GM19035 (cell line): ENCODE measurements at regions not wholly inside any gene's neighbourhood (a gene's known extent, or its start where the extent isn't known, plus 50 kb on each side); places are given as distances from the start of the nearest gene placed in this dataset.

ENCODE experiments used
- ATAC-seq: cut with Tn5 transposase; IDR thresholded peaks from one replicate; pipeline ENCODE4 v1.9.1; 2021; ENCODE audit not compliant: unreplicated experiment

DNA sequence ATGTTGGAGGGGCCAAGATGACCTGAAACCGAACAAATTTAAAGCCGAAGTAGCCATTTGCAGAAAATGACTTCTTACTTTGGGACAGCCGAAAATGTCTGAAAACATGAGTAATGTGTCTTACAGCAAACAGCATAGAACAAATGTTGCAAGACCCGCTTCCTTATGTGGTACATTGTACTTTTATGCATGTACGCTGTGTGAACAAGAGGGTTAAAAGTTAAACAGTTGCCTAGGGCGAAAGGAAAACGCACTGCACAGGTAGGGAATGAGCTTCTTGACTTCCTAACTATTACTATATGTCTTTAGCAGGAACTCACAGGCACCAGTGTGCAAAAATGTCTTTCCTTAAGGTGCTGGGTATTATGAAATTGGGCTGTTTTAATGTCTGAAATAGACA, 303.5 kb upstream of the MGMT start:
- ATAC-seq, result no peak

DNA sequence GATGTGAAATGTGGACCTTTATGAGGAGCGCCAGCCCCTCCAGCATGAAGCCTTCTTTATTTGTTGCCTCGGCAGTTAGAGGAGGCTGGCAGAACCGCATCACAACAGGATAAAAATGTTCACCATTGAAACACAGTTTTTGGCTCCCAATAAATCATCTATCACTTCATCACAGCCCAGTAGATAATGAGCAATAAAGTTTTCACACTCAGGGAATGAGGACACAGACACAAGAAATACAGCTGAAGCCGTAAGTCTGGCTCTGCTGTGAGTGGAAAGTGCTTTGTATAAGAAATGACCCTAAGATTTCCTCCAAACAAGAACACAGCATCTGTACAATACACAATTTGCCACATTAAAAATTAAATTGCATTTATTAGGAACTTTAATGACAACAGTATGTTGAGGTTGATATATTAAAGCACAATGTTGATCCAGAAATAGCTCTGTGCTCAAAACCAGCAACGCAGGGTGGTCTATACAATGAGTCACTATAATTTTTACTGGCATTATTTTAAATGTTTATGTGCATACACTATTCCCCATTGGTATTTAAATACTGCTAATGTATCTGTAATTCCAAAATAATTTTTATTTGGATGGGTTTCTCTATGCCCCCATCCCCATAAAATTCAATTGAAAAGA, 301.8 kb upstream of the MGMT start:
- ATAC-seq, result no peak

DNA sequence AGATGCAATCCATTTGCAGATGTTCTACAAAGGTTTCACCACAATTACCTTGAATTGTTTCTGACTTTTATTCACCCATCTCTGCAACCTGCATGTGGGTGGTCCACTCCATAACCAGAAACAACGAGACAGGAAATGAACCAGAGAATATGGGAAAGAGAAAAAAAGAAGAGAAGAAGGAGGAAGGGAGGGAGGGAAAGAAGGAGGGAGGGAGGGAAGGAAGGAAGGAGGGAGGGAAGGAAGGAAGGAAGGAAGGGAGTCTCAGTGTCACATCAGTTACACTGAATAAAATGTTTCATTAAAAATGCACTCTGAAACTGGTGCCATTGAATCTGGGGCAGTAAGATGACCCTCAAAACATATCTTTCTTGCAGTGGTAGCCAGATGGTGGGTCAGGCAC, 301.3 kb upstream of the MGMT start:
- ATAC-seq, result no peak

DNA sequence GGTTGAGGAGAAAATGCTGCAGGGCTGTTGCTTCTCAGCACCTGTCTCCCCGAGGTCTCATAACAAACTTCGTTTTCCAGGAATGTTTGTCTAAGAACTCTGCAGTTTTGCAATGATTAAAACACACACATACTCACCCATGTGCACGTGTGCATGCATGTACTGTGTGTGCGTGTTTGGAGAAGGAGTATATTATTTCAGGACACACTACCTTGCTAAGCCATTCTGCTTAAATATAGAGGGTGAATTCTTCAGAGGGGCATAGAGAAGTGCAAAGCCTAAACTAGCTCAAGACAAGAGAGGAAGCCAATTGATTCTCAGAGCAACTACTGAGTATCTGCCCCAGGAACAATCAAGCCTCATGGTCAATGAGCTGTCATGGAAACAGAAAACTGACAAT, 298.4 kb upstream of the MGMT start:
- ATAC-seq, result no peak

DNA sequence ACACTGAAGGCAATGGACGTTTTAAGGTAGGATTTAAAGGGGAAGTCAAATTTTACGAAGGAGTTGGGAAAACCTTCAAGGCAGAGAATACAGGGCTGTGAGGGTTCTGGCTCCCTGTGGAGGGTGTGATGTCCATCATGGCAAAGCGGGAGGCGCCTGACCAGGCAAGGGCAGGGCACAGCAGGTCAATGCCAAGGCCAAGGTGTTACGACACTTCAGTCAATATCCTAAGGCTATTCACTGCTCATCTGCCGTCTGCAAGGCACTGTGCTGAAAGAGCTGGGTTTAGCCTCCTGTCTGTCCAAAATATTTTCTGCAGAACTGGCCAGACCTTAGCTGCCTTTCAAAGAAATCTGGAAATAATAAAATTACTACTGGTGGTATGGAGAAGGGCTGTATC, 297.9 kb upstream of the MGMT start:
- no peak for ATAC-seq

DNA sequence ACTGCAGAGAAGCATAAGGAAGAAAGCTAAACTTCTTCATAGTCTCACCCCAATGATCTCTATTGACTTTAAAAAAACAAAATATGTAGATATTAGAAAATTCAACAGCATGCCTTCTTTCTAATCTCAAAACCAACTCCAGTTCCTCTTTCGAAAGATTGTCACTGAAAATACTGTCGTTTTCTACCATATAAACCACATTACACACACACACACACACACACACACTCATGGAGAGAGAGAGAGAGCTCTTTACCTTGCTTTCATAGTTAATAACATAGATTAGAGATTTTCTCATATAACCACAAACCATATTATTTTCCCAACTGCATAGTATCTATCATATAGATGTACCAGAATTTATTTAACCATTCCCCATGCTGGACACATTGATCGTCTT, 296.2 kb upstream of the MGMT start:
- ATAC-seq, result no peak

DNA sequence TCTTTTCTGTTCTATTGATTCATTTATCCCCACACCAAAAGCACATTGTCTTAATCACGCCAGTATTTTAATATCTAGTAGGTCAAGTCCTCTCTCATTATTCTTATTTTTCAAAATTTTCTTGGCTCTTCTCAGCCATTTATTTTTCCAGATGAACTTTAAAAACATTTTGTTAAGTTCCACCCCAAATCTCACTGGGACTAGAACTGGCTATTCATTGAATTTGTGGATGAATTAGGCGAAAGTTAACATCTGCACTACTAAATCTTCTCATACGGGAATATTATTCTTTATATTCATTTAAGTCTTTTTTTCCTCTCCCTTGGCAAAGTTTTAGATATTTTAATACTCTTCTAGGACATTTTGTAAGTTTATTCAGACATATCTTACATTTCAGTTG, 295.2 kb upstream of the MGMT start:
- ATAC-seq, result no peak

DNA sequence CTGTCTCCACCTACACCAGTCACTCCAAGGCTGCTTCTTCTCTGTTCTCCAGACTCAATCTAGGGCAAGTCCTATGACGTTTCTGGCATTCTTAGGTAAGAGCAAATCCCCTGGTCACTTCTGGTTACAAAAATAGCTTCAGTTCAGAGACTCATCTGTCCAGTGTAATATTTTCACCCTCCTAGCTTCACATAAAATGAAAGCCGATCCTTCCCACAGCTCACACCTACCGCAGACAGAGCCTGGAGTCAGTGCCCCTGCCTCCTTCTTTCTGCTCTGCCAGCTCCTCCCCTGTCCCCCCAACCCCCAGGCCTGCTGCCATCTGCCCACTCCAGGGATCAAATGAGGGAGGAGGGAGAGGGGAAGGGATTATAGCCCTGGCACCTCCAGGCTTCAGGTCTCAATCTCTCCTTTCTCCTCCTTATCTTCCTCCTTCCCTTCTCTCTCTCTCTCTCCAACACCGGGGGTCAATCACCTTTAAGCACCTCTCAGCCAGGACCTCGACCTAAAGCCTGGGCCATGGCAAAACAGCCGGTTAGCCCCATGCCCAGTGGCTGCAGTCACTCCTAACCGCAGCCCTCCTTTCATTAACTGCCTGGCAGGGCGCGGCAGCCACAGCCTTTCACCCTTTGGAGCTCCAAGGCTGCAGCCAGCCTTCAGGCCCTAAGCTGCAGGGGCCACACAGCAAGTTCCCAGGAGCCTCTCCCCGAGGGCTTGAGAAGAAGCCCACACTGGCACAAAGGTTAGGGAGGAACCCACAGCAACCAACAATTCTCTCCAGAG, 292.6 kb upstream of the MGMT start:
- no peak for ATAC-seq

DNA sequence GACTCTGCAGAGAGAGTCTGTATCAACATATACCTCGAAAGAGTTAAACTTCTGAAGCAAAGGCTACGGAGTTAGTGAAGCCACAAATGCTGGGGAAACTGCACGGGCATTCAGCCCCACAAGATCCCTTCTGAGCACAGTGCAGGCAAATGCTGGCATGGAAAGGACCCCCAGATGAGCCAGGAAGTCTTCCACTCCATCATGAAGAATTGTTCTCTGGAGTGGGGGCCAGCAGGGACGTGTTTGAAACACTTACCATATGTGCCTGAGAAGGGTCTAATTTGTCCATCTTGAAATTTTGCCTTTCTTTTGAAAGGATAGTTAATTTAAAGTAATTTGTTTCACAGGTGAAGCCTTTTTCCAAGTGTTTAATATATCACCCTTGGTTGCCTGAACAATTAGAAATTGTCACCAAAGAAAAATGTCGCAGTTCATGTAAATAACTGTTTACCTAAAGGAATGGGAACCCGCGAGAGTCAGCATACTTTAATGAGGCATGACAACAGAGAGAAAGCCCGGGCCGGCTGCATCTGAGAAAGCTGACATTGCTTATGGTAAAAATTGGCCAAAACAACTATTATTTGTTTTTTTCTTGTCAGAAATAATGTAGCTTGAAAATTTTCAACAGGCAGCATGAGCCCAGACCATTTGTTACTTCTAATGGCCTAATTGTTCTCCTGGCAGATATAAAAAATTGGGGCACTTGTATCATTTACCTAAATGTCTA, 287.6 kb upstream of the MGMT start:
- no peak for ATAC-seq

DNA sequence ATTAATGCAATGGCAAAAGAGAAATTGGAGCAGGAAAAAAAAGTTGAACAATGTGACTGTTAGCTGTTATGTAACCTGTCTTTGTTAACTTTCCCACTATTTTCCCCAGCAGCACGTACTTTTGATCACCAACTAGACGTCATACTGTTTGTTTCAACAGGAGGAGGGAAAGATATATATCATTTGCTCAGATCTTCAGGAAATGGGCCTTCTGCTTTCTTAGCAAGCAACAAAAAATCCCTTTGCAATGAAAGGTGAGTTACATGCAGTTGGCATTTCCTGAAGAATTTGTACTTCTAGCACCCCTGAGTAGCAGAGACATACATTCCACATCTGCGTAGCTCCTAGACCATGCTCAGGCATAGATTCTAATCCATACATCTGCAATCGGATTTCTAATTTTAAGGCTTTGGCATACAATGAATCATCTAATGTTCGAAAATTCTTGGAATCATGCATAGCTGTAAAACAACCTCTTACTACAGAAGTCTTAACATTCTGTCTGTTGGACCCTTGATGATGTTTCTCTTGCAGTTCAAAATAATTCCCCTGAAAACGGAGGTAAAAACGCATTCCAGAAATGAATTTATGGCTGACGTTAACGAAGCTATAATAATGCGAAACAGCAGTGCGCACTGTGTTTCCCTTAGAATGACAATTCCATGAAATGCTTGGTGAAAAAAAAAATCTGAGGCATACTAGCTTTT, 286.9 kb upstream of the MGMT start:
- ATAC-seq, result no peak

DNA sequence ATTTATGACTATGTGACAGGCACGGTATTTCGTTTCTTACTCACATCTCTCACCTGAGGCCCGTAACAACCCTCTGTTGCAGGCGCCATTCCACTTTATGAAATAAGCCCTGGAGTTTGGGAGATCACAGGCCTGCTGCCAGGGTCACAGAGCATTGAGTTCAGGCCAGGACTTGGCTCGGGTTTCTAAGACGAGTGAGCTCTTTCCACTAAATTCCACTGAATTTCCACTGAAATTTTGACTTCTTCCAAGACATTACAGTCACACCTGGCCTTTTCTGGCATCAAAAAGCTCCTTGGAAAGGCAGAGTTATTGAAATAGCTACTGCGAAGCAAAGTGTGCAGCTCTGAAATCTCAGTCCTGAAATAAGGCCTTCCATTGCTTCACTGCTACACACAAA, 282.8 kb upstream of the MGMT start:
- no peak for ATAC-seq

DNA sequence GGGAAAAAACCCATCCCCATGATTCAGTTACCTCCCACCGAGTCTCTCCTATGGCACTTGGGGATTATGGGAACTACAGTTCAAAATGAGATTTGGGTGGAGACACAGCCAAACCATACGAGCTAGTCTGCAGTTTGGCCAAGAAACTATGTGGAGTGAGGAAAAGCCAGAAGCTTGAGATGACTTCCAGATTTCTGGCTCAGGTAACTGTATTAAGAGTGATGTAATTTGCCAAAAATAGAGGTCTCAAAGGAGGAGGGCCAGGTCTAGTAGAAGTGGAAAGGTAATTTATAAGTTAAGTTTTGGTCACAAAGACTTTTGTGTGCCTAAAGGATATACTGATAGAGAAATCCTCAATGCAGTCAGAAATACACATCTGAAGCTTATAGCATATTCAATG, 279.7 kb upstream of the MGMT start:
- no peak for ATAC-seq

DNA sequence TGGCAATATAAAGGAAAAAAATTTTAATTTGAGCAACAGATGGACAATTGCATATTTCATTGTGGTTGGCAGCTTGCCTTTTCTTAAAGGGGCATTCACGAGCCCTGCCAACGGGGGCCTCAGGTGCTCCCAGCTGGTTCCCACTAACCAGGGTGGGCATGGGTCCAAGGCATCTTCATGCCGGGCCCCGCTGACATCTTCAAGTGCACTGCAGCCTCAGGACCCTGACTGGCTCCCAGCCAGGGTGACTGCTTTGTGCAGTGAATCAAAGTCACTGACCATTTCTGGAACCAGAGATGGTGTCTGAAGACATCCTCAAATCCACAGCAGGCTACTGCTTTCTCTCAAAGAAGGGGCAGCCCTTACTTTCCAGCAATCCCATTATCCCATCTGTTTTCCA, 275.2 kb upstream of the MGMT start:
- ATAC-seq, result no peak

DNA sequence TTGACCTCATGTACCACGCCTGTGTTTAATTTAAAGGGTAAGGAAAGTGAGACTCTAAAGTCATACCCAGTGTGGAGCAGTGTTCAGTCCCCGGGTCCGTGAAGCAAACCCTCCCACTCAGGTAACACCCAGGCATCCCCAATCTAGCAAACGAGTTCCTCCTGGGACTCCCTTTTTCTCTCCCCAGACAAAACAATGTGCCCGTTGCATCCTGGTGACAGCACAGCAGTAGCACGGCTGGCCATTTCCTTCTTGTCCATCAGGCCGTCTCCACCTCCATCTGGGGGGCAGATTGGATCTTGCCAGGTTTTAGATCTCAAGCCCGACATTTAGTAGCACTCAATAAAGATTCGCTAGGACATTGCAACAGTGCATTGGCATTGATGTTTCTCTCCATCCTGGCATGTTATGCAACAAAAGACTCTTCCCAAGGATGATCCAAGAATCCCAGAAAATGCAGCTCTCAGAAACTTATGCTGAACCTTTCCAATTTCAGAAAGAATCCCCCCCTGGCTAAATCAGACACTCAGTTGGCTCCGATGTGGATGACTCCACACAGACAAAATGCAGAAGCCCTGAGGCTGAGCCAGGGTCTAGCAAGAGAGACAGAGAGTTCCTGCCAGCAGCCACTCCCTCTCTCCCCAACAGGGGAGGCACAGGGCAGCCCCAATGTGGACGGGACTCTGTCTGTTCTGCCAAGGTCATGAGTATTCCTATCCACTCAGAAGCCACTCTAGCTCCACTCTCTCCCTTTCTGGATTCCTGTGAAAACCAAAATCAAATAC, 274.5 kb upstream of the MGMT start:
- ATAC-seq, result no peak

DNA sequence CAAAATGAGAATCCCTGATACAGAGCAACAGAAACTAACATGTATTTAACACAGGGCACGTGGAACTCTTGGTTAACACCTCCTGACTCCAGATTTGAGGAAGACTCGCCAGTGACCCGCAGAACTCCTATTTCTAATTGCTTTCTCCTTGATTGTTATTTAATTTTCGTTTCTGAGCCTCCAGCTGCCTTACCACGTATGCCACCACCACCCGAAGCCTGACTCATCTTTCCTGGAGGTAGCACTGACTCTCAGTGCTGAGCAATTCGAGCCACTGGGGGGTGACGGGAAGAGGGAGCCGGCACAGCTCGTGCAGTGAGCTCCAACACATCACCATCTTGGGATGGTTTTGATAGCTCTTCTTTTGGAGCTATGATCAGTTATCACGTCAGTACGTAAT, 273.9 kb upstream of the MGMT start:
- ATAC-seq, result no peak

DNA sequence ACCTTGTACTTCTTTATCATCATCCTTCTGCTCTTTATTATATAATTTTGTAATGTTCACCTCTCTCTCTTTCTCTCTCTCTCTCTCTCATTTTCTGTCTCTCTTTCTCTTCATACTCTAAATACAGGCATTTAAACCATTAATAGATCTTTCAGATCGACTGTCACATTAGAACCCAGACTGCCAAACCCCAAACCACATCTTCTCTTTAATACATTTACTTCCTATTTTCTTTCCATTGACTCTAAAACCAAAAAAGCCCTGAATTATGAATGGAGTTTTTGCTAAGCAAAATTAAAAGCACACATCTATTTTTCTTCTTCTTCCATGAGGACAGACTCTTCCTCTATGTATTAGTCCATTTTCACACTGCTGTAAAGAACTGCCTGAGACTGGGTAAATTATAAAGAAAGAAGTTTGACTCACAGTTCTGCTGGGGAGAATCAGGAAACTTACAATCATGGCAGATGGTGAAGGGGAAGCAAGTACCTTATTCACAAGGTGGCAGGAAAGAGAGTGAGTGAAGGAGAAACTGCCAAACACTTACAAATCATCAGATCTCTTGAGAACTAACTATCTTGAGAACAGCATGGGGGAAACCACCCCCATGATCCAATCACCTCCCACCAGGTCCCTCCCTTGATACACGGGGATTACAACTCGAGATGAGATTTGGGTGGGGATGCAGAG, 272.7 kb upstream of the MGMT start:
- no peak for ATAC-seq

DNA sequence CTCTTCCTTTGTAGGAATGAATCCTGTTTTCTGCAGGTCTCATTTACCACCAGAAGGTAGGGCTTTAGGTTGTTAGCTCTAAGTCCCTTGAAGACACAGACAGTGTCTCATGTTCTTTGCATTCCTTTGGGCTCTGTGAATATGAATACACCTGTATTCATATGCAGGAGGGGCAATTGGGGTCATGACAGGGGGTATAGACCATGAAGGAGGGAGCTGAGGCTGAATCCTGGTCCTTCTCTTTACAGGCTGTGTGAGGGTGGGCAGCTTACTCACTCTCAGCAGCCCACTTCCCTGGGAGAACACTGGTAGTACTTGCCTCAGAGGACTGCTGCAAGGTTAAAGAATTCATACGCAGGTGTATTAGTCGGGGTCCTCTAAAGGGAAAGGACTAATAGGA, 267.2 kb upstream of the MGMT start:
- ATAC-seq, result no peak

DNA sequence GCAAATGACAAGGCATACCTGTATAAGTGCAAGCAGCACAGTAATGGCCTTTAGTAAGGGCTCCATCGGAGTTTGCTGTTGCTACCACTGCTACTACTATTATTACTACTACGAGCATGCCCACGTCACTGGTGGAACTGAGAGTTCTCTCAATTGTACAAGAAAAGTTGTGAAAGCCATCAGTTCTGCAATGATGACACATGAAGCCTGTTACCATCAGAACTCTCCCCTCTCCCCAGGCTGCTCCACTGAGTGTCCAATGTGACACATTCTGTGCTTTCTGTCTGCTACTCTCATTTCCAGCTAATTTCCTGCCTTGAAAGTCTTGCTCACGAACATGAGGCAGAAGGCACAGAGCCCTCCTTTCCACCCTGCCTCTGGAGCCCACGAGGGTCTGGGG, 263.2 kb upstream of the MGMT start:
- no peak for ATAC-seq

DNA sequence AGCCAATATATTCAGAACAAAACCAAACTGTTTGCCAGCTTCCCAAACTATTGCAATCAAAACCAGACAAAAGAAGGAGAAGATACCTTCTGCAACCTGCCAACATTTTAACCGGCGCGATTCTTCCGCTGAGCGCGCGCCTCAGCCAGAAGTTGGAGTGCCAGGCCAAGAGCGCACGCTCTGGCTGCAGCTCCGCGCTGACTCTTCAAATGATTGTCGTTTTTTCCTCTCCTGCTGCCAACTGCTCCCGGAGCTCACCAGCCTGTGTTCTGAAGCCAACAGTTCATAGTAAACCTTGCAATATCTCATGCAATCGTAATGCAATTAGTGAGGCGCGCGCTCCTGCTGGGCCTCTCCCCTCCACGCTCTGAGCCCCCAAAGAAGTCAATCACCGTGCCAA, 259.7 kb upstream of the MGMT start:
- ATAC-seq, result no peak

DNA sequence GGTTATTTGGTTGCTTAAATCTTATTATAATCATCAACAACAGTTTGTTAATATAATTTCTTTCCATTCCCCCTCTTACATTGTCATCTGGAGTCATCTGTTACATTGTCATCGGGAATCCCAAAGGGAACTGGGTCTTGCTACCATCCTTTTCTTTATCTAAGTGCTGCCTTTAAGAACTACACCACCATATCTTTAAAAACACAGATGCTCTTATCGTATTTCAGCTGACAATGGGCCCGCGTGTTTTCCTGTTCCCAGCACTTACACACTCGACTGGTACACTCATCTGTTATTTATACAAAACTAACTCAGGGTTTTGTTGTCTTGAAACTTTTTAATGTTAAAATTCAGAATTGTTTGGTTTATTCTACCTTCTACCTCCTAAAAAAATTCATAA, 256.2 kb upstream of the MGMT start:
- ATAC-seq, result no peak
